GM23248 (cell line): ENCODE measurements at regions not wholly inside any gene's neighbourhood (a gene's known extent, or its start where the extent isn't known, plus 50 kb on each side); places are given as distances from the start of the nearest gene placed in this dataset.

ENCODE experiments used
- EZH2 ChIP-seq: fragments of 200-600 bp; sonication (generic); IDR thresholded peaks from 2 replicates; pipeline ENCODE4 v1.6.1; 2018; ENCODE audit warnings: antibody characterized with exemption, mild to moderate bottlenecking; ENCODE audit not compliant: insufficient read depth, poor library complexity, severe bottlenecking
- EZH2phosphoT487 ChIP-seq: fragments of 200-600 bp; sonication (generic); IDR thresholded peaks from 2 replicates; pipeline ENCODE4 v1.6.1; 2018; ENCODE audit warnings: antibody characterized with exemption, moderate library complexity, mild to moderate bottlenecking, low read depth; ENCODE audit not compliant: insufficient read depth

DNA sequence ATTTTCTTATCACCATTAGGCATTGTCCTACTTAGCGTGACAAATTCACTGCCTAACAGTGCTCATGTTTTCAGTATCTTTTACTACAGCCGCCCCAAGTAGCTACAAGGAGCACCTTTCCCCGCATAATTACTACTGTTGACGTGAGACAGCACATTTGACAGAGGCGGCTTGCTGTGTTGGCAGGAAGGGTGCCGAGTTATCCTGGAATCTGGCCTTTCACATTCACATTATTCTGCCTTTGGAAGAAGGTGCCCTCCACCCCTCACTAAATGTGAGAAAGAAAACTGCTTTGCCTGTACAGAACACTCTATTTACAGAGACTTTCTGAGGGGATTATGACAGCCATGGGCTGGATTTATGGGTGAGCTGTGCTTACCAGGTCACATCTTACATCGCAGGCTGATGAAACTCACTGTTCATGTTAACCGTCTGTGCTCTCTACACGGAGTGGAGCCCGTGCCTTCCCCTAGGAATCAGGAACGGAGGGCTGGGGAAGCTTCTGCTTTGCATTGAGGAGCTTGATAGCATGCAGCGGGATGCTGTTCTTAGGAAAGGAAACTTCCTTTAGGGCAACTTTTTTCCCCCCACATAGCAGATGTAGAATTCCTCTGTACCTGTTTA is 148.0 kb upstream of the ZRANB2 start:
- TF ChIP-seq EZH2 (no peak), EZH2phosphoT487 (no peak)
